Right lobe of liver (tissue), 6 donors: ENCODE measurements at regions not wholly inside any gene's neighbourhood (a gene's known extent, or its start where the extent isn't known, plus 50 kb on each side); places are given as distances from the start of the nearest gene placed in this dataset.

Experiments
- ATAC-seq, 4 donors: fragments of 200-7000 bp; cut with Tn5 transposase; one replicate each; pipeline ENCODE4 v1.9.1; 2020; ENCODE audit warnings: mild to moderate bottlenecking in 4 of 4, moderate library complexity in 4 of 4
- DNase-seq, 3 donors: peaks; one replicate each; pipeline ENCODE4 v3.0.0-alpha.2; 2020
- H3K27ac ChIP-seq, 3 donors: fragments of 200-600 bp; one replicate each; pipeline ENCODE4 v1.8.0; 2022
- H3K27me3 ChIP-seq, 2 donors: fragments of 200-600 bp; one replicate each; pipeline ENCODE4 v1.8.0; 2022
- H3K36me3 ChIP-seq, 4 donors: fragments of 200-600 bp; sonication (generic) in 1 of 4; one replicate each; pipeline versions ENCODE4 v1.5.1 to v1.8.0; 2017 to 2022; ENCODE audit warnings: control low read depth in 1 of 4
- H3K4me1 ChIP-seq, 4 donors: fragments of 200-600 bp; sonication (generic) in 1 of 4; one replicate each; pipeline versions ENCODE4 v1.5.1 to v1.8.0; 2017 to 2022; ENCODE audit warnings: control low read depth in 1 of 4
- H3K4me3 ChIP-seq, 3 donors: fragments of 200-600 bp; one replicate each; pipeline ENCODE4 v1.8.0; 2022
- H3K9me3 ChIP-seq, 4 donors: fragments of 200-600 bp; sonication (generic) in 1 of 4; one replicate each; pipeline versions ENCODE4 v1.5.1 to v1.8.0; 2017 to 2022; ENCODE audit warnings: control low read depth in 1 of 4
- POLR2A ChIP-seq: fragments of 450-650 bp; IDR thresholded peaks from one replicate; pipeline ENCODE4 v1.6.1; 2017; ENCODE audit warnings: antibody characterized with exemption, mild to moderate bottlenecking
- WGBS: methylation state at CpG from one replicate; pipeline ENCODE4 v1.1.6; 2018; ENCODE audit warnings: low coverage, low lambda C conversion rate; ENCODE audit not compliant: insufficient coverage; ENCODE audit errors: missing lambda C conversion rate; 5-methylcytosine and 5-hydroxymethylcytosine counted together
- intact Hi-C, 2 donors: fragments of 100-400 bp; cut with DNase I; formaldehyde crosslinking; loops; one replicate each; pipeline versions ENCODE4 v1.11.2 to v1.14.1; 2022
- TF ChIP-seq, protein P1 (sequence below), 4 donors: fragments of 200-600 bp in 3 of 4; fragments of 450-650 bp in 1 of 4; IDR thresholded peaks; one replicate each; pipeline versions ENCODE4 v1.5.1 to v1.8.0; 2016 to 2022; ENCODE audit warnings: antibody characterized with exemption in 4 of 4, mild to moderate bottlenecking in 2 of 4
- donor health status: DM: no; HTN: yes; CAD: no.
- donor health status: DM: no; HTN: no; CAD: no.
- donor health status: DM: no; HTN: no; CAD: no.
- donor health status: DM: no; HTN: yes; CAD: no.
- donor health status: DM: no; HTN: yes; CAD: no.

DNA sequence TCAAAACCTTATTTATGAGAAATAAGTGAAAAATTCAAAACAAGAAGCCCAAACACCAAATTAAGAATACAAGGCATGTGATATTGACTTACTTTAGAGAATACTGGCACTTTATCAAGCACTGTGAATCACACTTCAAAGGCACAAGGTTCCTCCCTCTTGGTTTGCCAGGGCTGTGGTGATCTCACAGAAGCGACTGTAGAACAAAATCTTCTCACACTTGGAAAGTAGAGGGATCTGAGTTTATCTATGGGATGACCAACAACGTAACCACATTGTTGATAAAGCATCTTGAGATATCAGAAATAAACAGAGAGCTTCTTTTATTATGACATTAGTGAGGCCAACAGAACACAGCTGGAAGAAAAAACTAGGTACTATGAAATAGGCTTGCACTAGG, 295.9 kb downstream of the NFIB start:
- ATAC-seq = no peak
- intact Hi-C loops = no loop called here
- no peak overlapping the region for H3K27ac ChIP-seq

DNA sequence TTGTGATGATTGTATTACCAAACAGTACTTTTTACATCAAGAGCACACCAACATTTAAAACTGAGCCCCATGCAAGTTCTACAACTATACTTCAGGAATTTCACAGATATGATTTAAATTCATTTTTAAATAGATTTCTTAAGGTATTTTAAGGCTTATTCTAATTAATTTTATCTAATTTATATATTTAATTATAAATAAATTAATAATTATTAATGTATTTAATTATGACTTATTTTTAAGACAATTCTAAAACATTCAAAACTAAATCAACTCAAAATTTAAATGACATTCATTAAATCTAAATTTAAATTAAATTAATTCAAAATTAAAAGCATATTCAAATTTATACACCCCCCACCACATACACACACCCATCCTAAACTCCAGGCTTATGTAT, 299.2 kb downstream of the NFIB start:
- intact Hi-C loops = no loop called here
- no peak for ATAC-seq

More for the DNA sequence above, 295.9 kb downstream of the NFIB start:
- H3K4me1 ChIP-seq = no peaks in the 10 kb centered on the region
- WGBS = 35% methylated on average over 2 of the region's 2 CpGs
- TF ChIP-seq POLR2A = no peak
- TF ChIP-seq, protein P1, sequence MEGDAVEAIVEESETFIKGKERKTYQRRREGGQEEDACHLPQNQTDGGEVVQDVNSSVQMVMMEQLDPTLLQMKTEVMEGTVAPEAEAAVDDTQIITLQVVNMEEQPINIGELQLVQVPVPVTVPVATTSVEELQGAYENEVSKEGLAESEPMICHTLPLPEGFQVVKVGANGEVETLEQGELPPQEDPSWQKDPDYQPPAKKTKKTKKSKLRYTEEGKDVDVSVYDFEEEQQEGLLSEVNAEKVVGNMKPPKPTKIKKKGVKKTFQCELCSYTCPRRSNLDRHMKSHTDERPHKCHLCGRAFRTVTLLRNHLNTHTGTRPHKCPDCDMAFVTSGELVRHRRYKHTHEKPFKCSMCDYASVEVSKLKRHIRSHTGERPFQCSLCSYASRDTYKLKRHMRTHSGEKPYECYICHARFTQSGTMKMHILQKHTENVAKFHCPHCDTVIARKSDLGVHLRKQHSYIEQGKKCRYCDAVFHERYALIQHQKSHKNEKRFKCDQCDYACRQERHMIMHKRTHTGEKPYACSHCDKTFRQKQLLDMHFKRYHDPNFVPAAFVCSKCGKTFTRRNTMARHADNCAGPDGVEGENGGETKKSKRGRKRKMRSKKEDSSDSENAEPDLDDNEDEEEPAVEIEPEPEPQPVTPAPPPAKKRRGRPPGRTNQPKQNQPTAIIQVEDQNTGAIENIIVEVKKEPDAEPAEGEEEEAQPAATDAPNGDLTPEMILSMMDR (IDR thresholded peaks at IDR 0.05) = no peak
- DNase-seq = no peak
- H3K9me3 ChIP-seq = no peaks in the 10 kb centered on the region
- no peak overlapping the region for H3K4me3 ChIP-seq
- H3K27me3 ChIP-seq = no peaks in the 10 kb centered on the region
- no peaks in the 10 kb centered on the region for H3K36me3 ChIP-seq

DNA sequence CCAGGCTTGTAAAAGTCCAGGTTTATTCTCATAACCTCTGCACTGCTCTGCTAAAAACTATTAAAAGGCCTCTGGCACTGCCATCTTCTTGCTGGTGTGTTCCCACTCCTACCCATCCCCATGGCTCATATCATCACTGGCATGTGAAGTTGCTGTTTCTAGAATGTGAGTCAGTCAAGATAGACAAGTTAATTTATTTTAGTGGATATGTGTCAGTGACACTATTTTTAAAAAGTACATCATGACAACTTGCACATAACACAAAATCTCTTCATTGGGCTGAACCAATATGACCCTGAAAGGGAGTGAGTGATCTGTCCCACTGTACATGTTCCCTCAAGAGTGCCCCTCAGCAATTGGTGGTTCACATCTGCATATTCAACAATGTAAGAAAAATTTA, 299.7 kb downstream of the NFIB start:
- no peaks in the 10 kb centered on the region for H3K9me3 ChIP-seq
- no peaks in the 10 kb centered on the region for H3K27me3 ChIP-seq
- no peak for ATAC-seq
- no peak overlapping the region for H3K4me3 ChIP-seq
- no peaks in the 10 kb centered on the region for H3K36me3 ChIP-seq
- no peak for DNase-seq
- TF ChIP-seq, protein P1 (IDR thresholded peaks at IDR 0.05) = no peak
- no peak for TF ChIP-seq POLR2A
- no peak overlapping the region for H3K27ac ChIP-seq
- no peaks in the 10 kb centered on the region for H3K4me1 ChIP-seq
- intact Hi-C loops = no loop called here

More for the DNA sequence above, 299.2 kb downstream of the NFIB start:
- no peaks in the 10 kb centered on the region for H3K9me3 ChIP-seq
- H3K4me3 ChIP-seq = no peak overlapping the region
- H3K27ac ChIP-seq = no peak overlapping the region
- H3K36me3 ChIP-seq = no peaks in the 10 kb centered on the region
- no peak for TF ChIP-seq POLR2A
- TF ChIP-seq, protein P1 (IDR thresholded peaks at IDR 0.05) = no peak
- H3K27me3 ChIP-seq = no peaks in the 10 kb centered on the region
- H3K4me1 ChIP-seq = no peaks in the 10 kb centered on the region
- no peak for DNase-seq

DNA sequence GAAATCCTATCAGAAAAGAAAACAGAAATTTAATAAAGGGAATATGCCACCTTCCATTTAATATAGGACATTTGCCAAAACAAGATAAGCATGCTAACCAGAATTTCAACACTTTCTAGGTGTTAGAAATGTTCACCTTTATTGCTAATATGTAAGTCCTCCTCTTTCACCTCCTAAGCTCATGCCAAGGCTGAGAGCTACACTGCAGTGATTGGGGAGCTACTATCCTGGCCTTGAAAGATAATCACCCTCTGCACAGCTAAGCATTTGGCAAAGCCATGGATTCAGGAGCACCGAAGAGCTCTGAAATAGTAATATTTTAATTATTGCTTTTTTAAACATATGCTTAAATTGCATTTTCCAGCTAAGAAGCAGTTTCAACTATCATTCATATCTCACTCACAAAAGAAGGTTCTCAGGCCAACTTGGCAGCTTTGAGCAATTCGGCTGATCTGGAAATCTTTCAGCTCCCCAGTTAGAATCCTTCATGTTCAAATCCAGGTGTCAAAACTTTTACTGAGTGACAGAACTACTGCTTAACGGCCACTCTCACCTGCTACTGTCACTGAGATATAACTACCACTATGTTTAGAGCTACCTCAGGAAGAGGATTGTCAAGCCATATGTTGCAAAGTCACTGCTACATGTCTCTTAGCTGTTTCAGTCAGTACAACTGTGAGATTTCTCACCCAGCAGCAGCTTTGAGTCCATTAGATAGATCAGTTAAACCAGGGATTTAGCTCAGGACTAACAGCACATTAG, 302.0 kb downstream of the NFIB start:
- TF ChIP-seq, protein P1 (IDR thresholded peaks at IDR 0.05) = no peak
- no peak for TF ChIP-seq POLR2A
- intact Hi-C loops = no loop called here
- DNase-seq (no peak), ATAC-seq (no peak)
- Histone ChIP-seq H3K4me3 (no peak overlapping the region), H3K9me3 (no peaks in the 10 kb centered on the region), H3K27ac (no peak overlapping the region), H3K27me3 (no peaks in the 10 kb centered on the region), H3K36me3 (no peaks in the 10 kb centered on the region), H3K4me1 (no peaks in the 10 kb centered on the region)
- WGBS = 78% methylated on average over 3 of the region's 3 CpGs
